A172 (cell line): ENCODE measurements at regions not wholly inside any gene's neighbourhood (a gene's known extent, or its start where the extent isn't known, plus 50 kb on each side); places are given as distances from the start of the nearest gene placed in this dataset.

Experiments
- DNase-seq: peaks from one replicate; pipeline ENCODE4 v3.0.0-alpha.2; 2015; ENCODE audit warnings: low spot score

DNA sequence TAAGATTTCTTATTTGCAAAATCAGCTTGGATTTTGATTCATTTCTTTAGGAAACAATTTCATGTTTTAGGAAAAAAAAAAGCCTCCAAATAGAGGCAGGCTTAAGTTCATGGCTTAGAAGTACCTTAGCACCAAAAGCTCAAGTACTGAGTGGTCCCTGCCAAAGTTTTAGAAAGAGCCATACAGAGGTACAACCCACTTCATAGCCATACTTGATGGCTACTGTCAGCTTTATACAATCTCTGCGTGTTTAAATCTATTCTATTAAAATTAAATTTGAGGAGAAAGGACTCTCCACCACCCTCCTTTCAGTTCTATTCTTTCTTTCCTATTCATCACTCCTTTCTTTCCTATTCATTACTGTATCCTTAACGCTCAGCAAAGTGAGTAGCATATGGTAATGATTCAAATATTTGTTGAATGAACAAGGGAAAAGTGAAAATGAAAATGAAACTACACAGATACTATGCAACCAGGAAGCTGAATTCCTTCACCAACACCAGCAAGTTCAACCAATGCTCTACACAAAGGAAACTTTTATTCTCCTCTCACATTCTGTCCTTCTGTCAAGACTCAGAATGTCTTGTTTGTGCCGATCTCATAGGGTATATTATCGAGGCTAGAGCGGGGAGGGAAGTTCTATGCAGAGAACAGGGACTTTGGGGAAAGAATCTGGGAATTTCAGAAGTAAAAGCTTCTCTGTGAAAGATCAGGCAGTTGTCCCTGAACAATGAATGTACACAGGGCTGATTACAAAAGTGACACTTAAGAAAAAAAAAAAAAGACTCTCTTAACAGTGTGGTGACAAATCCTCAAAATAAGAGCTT lies 138.6 kb upstream of the SPEF2 start:
- peak; percentile 58 for DNase-seq

DNA sequence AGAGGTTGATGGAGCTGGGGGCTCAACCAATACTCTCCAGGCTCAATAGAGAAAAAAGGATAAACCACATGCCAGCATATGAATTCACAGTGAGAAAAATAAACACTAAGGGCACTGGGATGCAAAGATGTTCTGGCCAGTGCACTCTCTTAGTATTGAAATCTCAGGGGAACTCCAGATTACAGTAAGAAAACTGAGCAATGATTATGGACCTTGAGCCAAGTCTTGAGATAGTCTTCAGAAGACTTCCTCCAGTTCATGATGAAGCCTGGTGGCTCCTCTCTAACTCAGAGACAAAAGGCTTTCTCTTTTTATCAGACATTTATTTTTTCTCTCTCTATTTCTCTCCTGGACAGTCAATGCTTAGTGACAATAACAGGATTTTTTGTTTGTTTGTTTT lies 139.8 kb upstream of the SPEF2 start:
- no peak for DNase-seq

DNA sequence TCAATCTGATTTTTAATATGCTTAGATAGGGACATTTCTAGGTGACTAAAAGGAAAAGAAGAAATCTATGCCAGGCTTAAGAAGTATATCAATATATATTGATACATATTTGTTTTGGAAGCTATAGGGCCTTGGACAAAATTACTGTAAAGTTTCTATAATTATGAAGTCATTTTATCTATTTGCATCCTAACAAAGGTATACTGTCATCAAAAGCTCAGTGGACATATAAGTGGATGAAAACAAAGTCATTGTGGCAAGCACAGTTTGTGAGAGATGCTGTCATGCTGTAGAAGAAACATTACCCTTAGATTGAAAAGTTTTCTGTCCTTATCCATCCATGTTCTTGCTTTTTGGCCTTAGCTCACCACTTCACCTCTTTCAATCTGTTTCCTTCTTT lies 140.3 kb upstream of the SPEF2 start:
- no peak for DNase-seq

DNA sequence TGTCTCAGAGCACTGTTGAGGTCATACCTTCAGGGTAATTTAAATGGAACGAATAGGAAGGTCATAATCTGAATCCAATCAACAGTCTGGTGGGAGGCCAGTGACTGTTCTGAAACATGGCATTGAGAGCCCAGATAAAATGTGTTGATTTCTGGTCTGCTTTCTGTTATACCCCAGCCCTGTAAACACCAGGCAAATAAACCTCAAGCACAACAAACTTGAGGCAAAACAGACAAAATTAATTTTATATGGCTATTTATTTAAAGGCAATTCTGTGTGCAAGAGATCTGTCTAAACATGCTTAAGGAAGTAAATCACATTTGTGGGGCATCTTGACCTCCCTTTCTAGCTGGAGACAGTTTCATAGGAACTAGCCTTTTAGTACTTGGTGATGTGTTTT lies 140.9 kb upstream of the SPEF2 start:
- no peak for DNase-seq

DNA sequence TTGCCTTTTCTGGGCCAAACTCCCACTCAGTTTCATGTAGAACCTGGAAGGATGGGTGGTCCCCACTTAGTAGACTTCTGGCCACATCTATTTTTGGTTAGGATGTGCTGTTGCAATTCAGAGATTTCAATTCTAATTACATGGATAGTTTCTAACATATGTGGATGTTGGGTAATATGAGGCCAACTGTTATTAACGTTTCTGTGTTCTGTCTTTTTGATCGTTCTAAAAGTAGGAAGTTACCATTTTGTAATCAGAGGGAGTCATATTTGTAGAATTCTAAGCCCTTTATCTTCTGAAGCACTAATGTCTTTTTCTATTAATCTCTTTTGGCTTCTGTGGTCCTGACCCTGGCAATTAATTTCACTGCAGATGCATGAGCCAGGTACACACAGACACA lies 141.6 kb upstream of the SPEF2 start:
- DNase-seq, result no peak

DNA sequence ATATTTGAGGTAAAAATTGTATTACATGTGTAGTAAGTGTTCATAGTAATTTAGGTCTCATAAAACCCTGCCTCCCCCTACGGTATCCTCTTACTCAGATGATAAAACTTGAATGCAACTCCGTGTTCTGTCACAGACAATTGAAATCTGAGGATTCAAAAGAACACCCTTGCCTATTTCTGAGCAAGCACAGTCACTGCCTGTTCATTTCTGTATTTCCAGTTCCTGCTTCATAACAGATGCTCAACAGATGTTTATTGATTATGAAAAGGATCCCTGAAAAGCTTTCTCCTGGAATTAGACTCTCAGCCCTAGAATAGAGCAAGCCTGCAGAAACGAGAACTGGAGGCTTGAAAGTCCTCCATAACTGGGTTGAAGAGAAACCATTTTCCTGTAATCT lies 144.1 kb upstream of the SPEF2 start:
- no peak for DNase-seq

DNA sequence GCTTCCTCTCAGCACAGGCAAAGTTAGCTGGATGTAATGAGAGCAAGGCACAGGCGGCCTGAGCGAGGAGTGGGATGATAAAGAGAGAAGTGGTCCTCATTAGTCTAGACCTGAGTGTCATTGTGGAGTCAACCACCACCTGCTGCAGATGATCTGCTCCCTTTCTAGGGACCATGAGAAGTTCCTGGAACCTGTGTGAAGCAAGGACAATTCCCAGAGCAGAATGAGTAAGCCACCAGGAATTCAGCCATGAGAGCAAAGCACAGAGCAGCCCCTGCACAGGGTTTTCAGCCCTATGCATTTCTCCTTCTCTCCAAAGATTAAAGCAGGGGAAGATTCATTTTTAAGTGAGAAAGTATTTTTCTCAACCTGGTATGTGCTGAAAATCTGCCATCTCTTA lies 146.8 kb upstream of the SPEF2 start:
- peak; percentile 13 for DNase-seq

DNA sequence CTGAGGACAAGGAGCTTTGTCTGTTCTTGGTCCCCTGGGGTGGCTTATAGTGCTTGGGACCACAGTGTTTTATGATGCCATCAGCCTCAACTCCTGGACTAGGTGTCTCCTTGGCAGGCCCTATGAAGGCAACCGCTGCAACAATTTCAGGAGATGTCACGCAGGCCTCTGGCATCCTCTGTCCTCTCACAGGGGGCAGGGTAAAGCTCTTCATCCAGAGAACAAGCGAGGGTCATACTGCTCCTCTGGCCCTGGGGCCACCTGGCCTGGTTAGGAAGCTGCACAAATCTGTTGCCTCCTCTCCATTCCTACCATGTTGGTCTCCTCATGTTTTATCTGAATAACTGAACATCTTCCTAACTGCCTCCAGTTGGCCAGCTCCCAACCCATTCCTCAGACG lies 148.9 kb upstream of the SPEF2 start:
- DNase-seq, result no peak

DNA sequence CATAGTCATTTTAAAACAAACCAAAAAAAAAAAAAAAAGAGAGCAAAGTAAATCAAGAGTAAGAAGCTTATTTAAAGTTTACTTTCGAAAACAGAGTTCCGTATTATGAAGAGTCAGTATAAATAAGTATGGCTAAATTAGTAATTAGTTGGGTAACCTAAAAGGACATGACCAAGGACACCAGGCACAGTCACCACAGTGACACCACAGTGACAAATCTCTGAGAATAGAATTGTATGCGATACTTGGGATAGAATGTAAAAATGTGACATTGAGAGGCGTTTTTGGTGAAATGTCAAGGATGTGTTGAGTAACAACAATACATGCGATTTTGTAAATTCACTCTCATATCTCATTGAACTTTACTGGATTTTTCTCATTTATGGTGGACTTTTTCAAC lies 150.9 kb upstream of the SPEF2 start:
- DNase-seq, result no peak

DNA sequence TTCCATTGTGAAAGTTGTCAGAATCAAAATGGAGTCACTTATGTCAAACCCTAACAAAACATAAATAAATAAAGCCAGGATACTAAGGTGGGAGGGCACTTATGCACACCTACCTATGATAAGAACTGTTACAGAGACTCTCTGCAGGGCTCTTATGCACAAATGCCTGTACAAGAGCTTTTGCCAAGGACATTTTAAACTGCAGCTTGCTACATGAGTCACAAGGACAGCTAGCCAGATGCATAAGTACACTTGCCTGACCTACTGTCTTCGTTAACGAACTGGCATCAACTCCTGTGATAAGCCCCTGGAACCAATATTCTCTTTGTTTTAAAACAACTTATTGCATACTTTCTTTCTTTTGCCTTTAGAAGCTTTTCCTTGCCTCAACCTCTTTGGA lies 152.9 kb upstream of the SPEF2 start:
- DNase-seq, result no peak

DNA sequence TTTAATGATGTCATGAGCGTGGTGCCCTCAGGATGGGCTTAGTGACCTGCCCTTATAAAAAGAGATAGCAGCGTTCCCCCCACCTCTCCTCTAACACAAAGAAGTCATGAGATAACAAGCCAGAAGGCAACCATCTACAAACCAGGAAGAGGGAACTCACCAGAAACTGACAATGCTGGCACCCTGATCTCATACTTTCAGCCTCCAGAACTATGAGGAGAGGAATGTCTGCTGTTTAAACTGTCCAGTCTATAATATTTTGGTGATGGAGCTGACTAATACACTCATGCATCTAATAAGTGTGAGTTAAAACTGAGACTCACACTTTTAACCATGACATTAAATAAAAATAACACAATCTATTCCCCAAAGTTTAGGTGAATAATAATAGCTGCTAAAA lies 156.1 kb upstream of the SPEF2 start:
- no peak for DNase-seq

DNA sequence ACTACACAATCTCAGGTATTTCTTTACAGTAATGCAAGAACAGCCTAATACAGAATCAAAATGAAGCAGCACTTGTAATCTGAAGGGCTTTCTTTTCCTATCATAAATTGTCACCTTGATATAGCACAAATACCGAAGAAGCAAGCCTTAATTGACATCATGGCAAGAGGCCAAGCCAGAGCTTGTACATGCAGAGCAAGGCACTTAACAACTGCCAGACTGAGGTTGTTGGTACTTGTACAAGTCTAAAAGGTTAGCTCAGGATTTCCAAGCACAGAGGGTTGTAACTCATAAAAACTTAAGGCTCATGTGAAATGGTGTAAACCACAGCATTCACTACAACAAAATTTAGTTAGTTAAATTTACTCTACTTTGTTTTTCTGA lies 158.8 kb upstream of the SPEF2 start:
- no peak for DNase-seq

DNA sequence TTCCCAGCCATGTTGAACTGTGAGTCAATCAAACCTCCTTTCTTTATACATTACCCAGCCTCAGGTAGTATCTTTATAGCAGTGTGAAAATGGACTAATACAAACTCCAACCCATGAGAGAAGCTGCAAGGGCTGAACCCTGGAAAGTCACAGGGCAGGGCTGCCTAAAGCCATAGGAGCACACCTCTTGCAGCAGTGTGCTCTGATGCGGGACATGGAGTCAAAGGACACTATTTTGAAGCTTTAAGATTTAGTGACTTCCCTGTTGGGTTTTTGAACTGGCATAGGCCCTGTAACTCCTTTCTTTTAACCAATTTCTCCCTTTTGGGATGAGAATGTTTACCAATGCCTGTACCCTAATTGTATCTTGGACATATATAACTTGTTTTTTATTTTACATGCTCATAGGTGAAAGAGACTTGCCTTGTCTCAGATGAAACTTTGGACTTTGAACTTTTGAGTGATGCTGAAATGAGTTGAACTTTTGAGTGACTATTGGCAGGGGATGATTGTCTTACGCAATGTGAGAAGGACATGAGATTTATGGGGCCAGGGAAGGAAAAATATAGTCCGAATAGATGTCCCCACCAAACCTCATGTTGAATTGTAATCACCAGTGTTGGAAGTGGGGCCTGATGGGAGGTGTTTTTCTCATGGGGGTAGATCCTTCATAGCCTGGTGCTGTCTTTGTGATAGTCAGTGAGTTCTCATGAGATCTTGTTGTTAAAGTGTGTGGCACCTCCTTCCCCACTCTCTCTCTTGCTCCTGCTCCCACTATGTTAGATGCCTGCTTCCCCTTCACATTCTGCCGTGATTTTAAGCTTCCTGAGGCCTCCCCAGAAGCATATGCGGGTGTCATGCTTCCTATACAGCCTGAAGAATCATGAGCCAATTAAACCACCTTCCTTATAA lies 159.5 kb upstream of the SPEF2 start:
- no peak for DNase-seq

DNA sequence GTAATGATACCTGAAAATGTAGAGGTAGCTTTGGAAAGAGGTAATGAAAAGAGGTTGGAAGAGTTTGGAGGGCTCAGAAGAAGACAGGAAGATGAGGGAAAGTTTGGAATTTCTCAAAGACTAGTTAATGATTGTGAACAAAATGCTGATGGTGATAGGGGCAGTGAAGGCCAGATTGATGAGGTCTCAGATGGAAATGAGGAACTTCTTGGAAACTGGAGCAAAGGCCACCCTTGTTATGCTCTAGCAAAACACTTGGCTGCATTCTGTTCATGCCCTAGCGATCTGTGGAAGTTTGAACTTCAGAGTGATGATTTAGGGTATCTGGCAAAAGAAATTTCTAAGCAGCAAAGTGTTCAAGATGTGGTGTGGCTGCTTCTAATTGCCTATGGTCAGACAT lies 161.2 kb upstream of the SPEF2 start:
- DNase-seq, result no peak

DNA sequence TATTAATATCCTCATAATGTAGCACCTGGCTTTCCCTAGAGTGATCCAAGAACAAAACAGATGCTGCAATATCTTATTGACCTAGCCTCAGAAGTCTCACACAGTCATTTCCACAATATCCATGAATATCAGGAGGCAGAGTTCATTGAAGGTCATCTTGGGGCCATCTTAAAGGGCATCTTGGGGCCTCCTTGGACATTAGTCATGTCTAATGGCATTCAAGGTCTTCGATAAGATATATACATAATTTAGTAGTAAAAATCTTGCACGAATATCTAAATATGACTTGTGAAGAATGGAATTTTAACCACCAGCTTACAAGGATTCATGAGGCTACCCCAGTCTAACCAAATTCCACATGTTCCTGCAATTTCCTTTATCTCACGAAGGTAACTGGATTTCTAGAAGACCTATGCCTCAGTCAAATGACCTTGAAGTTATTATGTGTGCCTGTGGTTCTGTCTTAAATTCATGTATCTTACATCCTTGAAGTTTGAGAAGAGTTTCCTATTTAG lies 163.6 kb upstream of the SPEF2 start:
- DNase-seq, result no peak

DNA sequence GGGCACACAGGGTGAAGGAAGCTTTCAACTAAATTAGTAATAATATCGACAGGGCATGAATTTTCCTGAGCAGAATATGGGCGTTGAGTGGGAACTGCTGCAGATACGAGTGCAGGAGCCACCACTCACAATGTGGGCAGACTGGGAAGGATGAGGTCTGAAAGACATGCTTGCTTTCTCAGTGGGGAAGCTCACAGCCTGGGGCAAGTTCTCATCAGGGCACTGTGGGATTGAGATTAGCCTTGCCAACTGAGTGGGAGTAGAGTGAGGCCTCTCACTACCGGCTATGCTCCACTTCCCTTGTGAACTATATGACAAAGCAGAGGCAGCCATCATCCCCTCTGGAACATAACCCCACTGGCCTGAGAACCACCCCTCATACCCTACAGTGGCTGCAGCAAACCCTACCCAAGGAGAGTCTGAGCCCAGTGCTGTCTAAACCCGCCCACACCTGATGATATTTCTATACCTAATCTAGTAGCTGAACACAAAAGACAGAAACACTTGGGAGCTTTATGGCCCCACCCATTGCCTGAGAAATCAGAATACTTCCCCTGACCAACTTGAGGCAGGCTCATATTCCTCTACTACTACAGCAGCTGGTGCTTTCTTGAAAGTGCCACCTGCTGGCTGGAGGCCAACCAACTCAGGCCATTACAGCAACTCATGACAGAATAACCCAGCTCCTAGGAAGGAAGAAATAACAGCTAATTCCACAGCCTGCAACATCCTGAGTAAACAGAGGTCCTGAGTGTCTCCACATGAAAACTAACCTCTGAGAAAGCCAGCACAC lies 173.7 kb upstream of the SPEF2 start:
- DNase-seq, result no peak

DNA sequence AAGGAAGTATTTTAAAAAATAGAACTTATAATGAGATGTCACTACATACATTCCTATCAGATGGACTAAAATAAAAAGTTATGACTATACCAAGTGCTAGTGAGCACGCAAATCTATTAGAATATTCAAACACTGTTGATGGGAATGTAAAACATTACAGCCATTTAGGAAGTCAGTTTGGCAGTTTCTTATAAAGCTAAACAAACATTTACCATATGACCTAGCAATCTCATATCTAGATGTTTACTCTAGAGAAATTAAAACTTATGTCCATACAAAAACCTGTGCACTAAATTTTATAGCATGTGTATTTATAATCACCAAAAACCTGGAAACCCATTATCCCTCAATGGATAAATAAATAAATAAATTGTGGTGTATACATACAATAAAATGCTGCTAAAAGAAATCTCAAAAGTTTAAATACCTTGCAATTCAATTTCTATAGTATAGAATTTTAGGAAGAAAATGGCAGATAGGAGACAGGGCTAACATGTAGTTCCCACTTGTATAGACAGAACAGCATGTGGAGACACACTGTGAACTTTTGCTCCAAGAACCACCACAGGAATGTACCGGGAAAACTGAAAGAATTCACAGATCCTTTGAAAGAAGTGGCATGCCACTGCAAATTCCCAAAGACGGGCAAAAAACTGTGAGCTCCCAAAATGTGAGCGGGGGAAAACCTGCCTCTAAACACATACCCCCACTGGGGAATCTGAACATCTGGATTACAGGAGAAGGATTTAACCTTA lies 174.6 kb upstream of the SPEF2 start:
- no peak for DNase-seq

DNA sequence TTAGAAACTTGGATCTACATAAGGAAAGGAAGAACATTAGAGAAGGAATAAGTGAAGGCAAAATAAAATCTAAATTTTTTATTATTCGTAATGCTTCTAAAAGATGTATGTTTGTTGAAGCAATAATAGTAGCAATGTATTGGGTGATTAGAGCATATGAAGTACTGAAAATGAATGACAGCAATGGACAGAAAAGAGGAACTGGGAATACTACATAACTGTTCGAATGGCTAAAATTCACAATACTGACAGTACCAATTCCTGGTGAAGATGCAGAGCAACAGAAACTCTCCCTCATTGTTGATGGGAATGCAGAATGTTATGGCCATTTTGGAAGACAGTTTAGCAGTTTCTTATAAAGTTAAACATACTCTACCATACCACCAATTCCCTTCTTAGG lies 177.3 kb upstream of the SPEF2 start:
- no peak for DNase-seq

DNA sequence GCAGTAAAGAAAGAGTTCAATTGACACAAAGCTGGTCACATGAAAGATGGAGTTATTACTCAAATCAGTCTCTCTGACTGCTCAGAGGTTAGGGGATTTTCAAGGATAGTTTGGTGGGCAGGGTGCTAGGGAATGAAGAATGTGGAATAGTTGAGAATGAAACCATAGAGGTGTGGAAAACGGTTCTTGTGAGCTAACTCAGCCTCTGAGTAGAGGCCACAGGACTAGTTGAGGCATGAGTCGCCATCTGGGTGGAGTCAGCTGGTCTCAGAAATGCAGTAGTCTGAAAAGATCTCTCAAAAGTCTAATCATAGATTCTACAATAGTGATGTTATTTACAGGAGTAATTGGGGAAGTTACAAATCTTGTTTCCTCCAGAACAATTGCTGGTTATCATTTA lies 178.9 kb upstream of the SPEF2 start:
- DNase-seq, result no peak

DNA sequence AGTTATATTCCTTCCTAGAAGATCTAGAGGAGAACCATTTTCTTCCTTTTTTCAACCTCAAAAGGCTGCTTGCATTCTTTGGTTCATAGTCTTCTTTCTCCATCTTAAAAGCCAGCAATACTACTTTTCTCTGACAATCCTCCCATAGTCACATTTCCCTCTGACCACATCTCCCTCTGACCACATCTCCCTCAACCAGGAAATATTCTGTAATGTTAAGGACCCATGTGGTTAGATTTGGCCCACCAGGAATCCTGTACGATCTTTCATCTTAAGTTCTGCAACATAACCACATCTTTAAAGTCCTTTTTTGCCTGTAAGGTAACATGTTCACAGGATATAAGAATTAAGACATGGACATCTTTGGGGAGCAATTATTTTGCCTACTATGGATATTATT lies 179.4 kb upstream of the SPEF2 start:
- no peak for DNase-seq

DNA sequence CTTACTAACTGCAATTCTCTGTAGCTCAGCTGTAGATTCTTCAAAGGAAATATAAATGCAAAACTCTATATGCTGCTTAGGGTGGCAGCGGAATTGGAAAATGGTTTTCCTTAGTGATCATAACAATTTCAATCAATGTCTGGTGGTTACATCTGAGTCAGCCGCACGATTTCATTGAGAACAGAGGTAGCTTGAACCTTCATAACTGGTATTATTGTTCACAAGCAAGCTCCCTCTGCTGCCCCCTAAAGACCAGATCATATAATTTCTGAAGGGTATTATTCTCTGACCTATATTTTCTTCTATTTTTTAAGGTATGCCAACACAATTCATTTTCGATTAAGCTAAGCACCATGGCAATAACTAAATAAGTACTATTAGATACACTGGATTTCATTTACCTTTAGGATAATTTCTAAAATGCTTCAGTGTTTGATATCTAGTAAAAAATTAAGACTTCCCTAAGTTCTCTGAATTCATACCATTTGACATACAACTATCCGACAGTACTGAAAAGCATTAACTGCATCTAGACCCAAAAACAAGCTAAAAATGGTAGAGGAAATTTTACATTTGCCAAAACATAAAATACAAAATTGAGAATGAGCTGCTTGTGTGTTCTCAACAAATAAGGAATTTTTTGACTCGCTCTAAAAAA lies 181.1 kb upstream of the SPEF2 start:
- peak; percentile 46 for DNase-seq
